GM19452 (cell line): ENCODE measurements at regions not wholly inside any gene's neighbourhood (a gene's known extent, or its start where the extent isn't known, plus 50 kb on each side); places are given as distances from the start of the nearest gene placed in this dataset.

Source experiments
- ATAC-seq: cut with Tn5 transposase; IDR thresholded peaks from one replicate; pipeline ENCODE4 v1.9.1; 2021; ENCODE audit not compliant: unreplicated experiment

DNA sequence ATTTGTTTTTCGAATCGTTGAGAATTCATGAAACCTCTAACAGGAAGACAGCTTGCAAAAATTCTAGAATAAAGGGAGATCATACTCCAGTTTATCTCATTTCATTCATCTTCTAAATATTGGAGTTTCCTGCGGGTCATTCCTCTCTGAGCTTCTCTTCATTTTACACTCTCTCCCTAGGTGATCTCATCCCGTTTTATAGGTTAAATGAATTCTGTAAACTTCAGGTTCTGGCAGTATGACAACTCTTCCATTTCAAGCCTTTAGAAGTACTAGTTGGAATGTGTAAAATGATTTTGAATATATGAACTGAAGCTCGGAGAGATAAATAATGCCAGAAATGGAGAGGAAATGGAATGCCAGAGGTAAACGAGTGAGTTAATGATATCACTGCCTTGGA is 312.4 kb downstream of the METTL4 start:
- no peak for ATAC-seq

DNA sequence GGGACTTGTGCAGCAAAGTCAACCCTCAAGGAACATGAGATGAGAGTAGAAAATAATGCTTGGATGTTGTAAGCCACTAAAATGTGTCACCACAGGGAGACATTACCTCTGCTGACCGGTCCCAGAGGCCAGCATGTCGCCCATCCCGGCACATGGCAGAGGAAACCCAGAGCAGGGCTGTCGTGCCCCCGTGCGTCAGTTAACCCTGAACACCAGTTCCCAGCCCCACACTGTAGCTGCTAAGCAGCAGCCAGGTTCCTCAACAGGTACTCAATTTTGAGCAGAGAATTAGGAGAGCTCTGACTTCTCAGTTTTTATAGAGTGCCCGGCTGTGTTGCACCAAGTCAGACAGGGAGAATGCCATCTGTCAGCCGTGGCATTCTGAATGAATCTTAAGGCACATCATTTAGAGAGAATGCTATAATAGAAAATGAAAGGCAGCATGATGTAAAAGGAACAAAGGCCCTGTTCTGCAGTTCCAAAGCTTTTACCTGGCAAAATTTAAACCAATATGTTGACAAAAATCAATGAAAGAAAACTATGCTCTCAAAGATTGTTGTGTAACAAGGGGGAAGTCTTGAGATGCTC is 307.9 kb downstream of the METTL4 start:
- ATAC-seq: no peak

DNA sequence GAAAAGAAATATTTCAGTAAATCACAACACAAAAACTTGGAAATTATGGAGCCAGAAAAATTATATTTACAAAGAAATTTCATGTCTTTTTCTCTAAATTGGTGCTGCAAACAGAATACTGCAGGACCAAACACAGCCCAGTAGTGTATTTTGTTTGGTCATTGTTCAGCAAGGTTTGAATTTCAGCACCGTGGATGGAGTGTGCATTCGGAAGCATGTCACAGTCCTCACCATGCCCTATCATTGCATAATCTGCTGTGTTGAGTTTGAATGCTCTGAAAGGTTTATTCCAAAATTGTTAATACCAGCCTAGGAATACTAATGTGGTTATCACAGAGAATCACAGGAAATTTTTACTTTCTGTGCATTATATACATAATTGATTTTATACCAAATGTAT is 296.7 kb downstream of the METTL4 start:
- no peak for ATAC-seq

DNA sequence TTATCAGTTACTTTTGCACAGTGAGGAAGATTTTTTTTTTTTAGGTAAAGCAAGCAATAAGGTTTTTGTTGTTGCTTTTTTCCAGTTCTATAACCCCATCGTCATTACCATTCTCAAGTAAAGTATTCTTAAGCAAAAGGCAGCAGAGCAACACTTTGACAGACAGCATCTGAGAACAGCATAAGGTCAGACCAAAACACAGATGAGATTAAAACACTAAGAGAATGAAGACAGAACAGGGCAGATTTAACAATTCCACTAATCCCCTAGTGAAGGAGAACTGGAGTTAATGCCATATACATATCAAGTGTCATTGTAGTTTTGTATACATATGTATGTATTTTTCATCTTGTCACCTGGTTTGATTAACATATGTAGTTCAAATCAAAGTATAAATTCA is 290.2 kb downstream of the METTL4 start:
- ATAC-seq: no peak

DNA sequence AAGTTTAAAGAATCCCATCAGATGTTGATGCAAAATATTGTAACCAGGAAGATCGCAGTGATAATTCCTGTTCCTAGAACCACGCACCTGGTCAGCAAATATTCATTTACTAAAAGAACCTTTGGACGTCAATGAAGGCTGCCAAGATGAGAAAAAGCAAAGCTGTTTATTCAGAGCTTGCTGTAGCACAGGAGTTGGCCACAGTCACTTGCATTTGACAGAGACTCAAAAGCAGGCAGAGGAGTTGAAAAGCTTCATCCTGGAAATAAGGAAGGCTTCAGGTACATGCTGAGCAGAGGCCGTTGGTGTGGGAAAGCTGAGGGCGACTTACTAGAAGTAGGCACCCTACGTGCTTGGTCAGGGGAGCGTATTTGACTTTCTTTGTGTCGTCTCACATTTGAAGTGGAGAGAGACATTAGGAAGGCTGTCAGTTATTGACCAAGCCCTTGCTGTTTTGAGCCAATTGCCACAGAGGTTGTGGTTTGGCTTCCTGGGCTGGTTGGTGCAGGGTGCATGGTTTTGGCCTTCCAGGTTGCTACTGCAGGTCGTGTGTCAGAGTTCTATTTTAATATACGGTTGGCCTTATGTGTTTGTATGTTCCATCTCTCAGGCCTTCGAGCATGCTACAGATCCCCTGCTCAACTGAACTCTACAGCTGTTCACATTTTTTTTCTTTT is 289.6 kb downstream of the METTL4 start:
- no peak for ATAC-seq

DNA sequence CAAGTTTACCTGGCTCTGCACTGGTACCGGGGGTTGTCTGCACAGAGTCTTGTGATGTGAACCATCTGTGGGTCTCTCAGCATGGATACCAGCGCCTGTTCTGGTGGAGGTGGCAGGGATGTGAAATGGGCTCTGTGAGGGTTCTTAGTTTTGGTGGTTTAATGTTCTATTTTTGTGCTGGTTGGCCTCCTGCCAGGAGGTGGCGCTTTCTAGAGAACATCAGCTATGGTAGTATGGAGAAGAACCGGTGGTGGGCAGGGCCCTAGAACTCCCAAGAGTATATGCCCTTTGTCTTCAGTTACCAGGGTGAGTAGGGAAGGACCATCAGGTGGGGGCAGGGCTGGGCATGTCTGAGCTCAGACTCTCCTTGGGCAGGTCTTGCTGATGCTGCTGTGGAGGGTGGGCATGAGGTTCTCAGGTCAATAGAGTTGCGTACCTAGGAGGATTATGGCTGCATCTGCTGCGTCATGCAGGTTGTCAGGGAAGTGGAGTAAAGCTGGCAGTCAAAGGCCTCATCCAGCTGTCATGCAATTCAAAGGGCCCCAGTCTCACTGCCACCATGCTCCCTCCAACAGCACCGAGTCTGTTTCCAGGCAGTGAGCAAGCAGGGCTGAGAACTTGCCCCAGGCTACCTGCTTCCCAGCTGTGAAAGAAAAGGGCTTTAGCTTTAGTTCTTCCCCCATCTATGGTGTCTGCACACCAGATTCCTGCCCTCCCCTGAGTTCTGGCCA is 278.0 kb downstream of the METTL4 start:
- no peak for ATAC-seq

DNA sequence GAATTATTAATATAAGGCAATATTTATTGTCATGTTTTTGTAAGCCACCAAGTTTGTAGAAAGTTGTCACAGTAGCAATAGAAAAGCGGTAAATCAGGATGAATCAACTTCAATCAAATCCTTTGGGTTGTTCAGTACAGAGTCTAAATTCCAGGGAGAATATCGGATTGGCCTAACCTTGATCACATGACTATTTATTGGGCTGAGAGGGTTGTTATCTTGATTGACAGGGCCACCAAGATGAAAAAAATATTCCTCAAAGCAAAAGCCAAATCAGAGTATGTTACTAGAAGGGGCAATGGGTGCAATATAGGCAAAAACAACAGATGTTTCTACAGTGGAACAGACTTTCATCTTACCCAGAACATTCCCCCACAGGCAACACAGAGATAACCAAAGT is 270.0 kb downstream of the METTL4 start:
- ATAC-seq: no peak

DNA sequence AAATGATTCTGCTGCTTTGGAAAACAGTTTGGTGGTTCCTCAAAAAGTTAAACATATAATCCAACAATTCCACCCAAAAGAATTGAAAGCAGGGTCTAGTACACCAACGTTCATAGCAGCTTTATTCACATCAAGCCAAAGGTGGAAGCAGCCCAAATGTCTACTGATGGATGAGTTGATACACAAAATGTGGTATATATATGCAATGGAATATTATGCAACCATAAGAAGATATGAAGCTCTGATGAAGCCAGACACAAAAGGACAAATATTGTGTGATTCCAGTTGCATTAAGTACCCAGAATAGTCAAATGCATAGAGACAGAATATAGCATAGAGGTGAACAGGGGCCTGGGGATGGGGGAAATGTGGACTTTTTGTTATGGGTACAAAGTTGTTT is 269.3 kb downstream of the METTL4 start:
- no peak for ATAC-seq

DNA sequence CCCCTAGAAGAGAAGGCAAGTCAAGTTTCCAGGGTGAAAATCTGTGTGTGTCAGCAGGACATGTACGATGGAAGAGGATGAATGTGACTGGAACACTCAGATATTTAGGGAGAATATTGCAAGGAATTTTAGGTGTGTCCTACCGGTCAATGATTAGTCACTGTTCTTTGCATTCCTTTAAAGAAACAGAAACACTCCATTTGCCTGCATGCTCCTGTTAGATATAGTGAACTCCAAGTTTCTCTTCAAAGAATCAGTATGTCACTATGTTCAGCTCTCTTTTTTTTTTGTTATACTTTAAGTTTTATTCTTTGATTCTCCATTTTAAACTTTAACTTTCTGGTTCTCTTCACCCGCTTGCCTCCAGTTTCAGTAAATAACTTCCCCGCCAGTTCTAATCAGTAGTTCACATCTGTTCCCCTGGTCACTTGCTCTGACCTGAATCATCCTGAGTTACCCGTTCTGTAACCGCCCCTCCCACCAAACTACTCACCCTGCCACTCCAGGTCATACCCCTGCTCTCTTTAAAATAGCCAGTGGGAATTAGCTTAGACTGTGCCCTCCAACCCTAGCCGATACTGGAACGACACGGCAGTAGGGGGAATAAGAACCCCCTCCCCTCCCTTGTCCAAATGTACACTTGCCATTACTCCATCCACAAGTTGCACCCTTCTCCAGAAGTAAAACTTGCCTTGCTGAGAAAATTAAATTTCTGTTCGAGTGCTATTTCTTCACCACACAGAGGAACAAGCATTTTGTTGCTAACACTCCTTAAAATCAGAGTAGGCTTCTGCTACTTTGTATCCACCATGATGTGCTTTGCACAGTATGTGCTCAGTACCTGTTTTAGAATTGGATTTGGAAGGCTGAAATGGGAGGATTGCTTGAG is 268.4 kb downstream of the METTL4 start:
- no peak for ATAC-seq

DNA sequence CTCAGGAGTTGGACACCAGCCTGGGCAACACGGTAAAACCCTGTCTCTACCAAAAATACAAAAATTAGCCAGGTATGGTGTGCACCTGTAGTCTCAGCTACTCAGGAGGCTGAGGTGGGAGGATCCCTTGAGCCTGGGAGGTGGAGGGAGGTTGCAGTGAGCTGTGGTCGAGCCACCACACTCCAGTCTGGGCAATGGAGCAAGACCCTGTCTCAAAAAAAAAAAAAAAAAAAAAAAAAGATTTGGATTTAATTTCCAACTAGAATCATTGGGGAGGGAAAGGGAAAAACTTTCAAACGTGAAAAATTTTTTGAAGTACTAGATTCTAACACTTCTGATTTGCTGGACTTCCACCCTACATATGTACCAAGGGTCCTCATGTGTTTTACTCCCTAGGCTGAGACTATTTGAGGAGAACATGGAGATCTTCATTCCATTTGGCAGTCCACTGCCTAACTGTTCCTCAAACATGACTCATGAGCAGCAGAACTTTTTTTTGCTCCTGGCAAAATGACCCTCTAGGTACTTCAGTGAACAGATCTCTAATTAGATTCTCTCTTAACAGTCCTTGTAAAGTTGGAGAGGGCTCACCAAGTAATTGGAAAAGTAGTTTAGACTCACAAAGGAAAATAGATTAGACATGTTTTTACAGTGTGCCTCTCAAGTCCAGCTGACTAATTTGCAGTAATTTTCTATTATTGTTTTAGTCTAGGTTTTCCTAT is 267.6 kb downstream of the METTL4 start:
- ATAC-seq: no peak

DNA sequence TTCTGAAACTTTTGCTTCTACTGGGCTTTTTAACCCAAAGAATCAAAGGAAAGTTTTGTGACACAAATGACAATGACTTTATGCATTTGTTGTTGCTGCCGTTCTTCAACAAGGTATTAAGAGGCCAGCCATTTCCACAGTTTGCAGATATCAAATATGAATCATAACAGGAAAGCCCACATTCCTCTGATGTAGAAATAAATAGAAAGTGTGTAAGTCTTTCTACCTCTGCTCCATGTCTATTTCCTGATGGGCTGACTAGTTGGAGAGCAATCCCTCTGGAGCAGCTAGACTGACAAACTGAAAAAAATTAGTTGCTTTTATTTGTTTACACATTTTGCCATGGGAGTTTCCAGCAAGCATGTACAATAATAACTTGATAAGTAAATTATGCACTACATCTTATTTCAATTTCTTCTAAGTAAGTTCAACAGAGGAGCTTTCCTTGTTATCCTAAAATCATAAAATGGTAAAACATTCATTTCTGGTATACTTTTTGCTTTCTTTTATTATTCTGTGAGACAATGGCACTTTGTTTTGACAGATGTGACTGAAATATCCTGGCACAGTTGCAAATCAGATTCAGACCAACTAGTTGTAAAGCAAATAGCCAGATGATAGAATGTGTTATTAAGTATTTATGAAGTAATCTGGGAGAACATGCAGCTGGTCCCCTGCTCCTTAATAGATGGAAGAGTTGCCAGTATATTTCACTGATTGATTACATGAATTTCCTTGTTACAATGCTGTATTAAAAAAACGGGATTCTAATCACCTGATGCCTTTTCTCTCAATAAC is 266.7 kb downstream of the METTL4 start:
- ATAC-seq: no peak

DNA sequence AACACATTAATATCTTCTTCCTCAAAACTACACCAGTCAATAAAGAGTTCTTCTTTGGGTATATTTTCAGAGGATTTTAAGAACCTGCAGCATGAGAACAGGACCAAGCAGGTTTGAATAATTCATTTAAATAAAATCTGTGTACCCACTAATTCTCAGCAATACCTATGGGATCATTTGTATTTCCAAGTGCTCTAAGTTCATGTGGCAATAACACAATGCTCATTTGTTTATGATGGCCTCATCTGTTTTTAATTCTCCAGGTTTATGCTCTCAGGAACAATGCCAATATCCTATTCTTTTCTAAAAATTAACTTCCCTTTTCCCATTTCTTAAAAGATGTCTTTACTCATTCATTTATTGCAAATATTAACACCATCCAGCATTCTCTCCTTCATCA is 264.7 kb downstream of the METTL4 start:
- no peak for ATAC-seq

DNA sequence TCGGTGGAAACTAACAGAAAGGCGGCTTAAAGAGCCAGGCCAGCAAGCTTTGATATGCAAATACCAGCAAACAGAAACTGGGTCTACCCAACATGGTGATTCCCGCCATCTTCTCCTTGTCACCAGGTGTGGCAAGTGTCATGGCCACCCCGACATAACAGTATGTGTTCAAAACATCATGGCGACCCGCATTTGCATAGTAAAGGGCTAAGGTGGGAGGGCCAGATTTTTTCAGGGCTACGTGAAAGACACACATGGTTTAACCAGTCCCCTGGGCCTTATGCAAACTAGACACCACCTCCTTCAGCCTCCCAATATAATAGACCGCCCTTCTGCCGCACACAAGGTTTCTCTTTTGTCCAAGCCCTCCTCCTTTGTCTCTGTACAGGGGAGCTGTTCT is 260.4 kb downstream of the METTL4 start:
- ATAC-seq: no peak

DNA sequence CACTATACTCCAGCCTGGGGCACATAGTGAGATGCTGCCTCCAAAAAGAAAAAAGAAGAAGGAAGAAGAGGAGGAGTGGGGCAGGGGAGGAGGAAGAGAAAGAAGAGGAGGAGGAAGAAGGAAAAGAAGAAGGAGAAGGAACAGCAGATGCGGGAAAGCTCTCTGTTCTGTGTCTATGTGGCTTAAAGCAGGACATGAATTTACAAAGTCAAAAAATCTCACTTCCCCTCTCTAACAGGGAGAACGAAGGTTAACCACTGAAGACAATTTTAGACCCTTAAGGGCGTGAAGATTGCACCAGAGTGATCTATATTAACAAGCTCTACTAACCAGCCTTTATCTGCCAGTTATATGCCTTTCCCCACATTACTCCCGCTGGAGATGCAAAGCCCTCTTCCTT is 258.9 kb downstream of the METTL4 start:
- ATAC-seq: peak; percentile 77

DNA sequence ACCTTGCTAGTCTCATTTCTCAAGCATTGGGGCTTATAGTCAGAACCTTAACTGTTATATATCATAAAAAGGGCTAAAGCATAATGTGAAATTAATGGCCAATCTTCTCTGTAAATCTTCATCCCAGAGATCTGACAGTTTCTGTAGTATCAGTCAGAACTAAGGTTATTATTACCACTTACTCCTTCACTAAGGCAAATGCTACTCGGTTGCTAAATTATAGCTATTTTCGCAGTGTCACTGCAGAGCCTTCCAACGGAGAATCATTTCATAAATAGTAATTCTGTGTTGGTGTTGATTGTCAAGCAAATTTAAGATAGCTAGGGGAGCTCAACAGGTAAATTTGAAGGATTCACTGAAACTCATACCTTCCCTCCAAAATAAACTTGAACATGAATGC is 258.0 kb downstream of the METTL4 start:
- no peak for ATAC-seq

DNA sequence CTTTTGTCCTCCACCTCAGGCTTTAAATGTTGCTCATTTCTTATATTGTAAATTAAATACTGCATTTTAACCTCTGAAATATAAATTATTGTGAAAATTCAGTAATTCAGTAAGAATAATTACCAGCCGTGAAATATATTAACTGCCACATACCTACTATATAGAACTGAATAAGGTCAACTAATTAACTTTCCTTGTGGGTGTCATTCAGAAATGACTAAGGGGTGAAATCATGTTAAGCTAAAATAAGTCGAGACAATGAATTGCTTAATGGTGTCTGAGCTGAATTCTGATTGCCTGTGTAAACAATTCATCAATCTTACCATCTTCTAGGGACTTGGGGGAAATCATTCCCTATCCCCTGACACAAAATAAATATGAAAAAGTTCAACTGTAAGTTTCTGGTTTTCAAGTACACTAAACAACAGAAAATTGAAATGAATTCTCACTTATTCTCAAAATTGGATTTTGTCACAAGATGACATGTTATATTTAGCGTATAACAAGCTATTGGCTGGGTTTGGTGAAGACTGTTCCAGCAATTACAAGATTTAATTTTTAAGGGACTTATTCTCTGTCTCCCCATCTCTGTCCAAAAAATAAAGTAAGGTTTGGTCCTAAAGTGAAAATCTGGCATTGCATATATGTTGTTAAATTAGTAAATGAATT is 255.1 kb downstream of the METTL4 start:
- no peak for ATAC-seq

DNA sequence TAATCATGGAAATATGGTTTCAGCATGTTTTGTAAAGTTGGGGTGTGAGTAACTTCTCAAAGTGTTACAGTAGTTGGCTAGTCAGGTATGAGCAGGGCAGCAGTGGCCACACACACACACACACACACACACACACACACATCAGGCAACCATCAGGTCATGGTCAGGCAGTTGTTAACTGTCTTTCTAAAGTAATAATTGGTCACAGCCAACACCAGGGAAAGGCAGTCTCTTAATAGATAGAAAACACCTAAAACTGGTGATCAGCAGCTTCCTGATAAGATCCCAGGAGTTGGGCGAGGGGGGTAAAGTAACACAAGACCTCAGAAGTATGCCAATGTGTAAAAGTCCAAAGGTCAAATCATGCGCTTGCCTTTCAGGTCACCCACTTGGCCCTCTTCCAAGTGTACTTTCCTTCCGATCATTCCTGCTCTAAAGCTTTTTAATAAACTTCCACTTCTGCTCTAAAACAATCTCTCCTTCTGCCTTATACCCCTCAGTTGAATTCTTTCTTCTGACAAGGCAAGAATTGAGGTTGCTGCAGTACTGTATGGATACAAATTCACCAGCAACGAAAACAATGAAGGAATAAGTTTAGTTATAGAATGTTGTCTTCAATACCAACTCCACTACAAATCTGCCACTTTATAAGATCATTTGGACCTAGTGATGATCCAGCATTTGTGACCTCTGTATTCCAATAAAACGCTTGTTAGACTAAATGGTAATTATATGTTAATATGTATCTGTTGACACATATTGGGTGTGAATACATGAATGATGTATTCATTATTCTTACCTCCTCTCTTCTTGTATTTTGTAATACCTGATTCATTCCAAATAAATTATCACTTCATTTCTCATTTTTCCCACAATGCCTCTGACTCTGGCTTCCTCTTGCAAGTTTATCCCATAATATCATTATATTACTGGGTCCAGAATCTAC is 254.3 kb downstream of the METTL4 start:
- no peak for ATAC-seq

DNA sequence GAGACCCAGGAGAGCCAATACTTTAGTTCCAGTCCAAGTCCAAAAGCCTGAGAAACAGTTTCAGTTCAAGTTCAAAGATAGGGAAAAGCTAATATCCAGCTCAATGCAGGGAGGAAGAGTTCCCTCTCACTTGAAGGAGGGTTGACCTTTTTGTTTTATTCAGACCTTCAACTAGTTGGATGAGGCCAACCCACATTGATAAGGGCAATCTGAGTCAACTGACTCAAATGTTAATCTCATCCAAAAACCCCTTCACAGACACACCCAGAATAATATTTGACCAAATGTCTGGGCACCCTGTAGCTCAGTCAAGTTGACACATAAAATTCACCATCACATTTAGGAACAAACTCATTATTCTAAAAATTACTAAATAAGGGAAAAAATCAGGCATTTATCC is 246.8 kb downstream of the METTL4 start:
- no peak for ATAC-seq
